ENCODE measurements at regions not wholly inside any gene's neighbourhood (a gene's known extent, or its start where the extent isn't known, plus 50 kb on each side); places are given as distances from the start of the nearest gene placed in this dataset.

- WGBS (ENCODE audit: insufficient coverage, insufficient replicate concordance, low lambda C conversion rate, missing lambda C conversion rate) = 46% methylated on average over 3 of the region's 3 CpGs
- no peak for TF ChIP-seq ETV6 (conservative IDR thresholded peaks at IDR 0.05 in 1 of 2, IDR thresholded peaks at IDR 0.05 in 1 of 2; ENCODE audit: borderline replicate concordance in 1 of 2, low read depth in 1 of 2)
- no peak for TF ChIP-seq PAX5 (IDR thresholded peaks at IDR 0.05; ENCODE audit: borderline replicate concordance, low read depth, low read length)
- no peak for TF ChIP-seq SUPT20H (IDR thresholded peaks at IDR 0.05; ENCODE audit: borderline replicate concordance, control insufficient read depth, low read depth, low read length)
- 0 out of 2 replicates have a peak, but pooled peaks have one; percentile 27 for TF ChIP-seq FOXK2 (IDR thresholded peaks at IDR 0.05)
- no peak for TF ChIP-seq STAT1 (conservative IDR thresholded peaks at IDR 0.05)
- TF ChIP-seq BACH1 (IDR thresholded peaks at IDR 0.05; ENCODE audit: borderline replicate concordance) = no peak
- TF ChIP-seq CHD2 (IDR thresholded peaks at IDR 0.05; ENCODE audit: borderline replicate concordance, low read depth, low read length) = no peak
- TF ChIP-seq HCFC1 (IDR thresholded peaks at IDR 0.05; ENCODE audit: low read length) = no peak
- TF ChIP-seq CUX1 (IDR thresholded peaks at IDR 0.05; ENCODE audit: insufficient replicate concordance, low read depth, low read length) = no peak
- no peak for TF ChIP-seq IRF5 (IDR thresholded peaks at IDR 0.05; ENCODE audit: borderline replicate concordance)
- TF ChIP-seq WRNIP1 (IDR thresholded peaks at IDR 0.05; ENCODE audit: borderline replicate concordance, low read depth, low read length) = no peak
- TF ChIP-seq MEF2A (IDR thresholded peaks at IDR 0.05; ENCODE audit: insufficient read depth, low read depth, low read length) = no peak
- peak; percentile 85 for TF ChIP-seq NR2F1 (conservative IDR thresholded peaks at IDR 0.05)
- no peak for TF ChIP-seq RCOR1 (conservative IDR thresholded peaks at IDR 0.05; ENCODE audit: low read depth, low read length)
- no peak; the same call in 1 of the 2 replicates for TF ChIP-seq USF2 (IDR thresholded peaks at IDR 0.05; ENCODE audit: borderline replicate concordance, low read depth, low read length)
- no peak for TF ChIP-seq ZNF622 (IDR thresholded peaks at IDR 0.05)
- TF ChIP-seq ELK1 (IDR thresholded peaks at IDR 0.05; ENCODE audit: low read depth, low read length) = no peak
Measured at GRCh38 chr5:116848954-116849581, 274.4 kb upstream of the SEMA6A start.

More at GRCh38 chr5:116848954-116849581, 274.4 kb upstream of the SEMA6A start:
- H4K20me1 ChIP-seq (ENCODE audit: control insufficient read depth, insufficient read depth) = no peaks in the 10 kb centered on the region
- POLR2A ChIA-PET = no interaction called here
- SMC1A ChIA-PET (ENCODE audit: uncharacterized antibody, unreplicated experiment) = no interaction called here
- no peaks in the 10 kb centered on the region for H3K36me3 ChIP-seq (ENCODE audit: control insufficient read depth in 2 of 2, insufficient read depth in 2 of 2, low read length in 1 of 2)
- H3K9me3 ChIP-seq (replicated peaks; ENCODE audit: control insufficient read depth, insufficient read depth, low read length) = no peaks in the 10 kb centered on the region
- no peak overlapping the region for H3K9ac ChIP-seq (ENCODE audit: control insufficient read depth, insufficient read depth, low read length)
- H3K79me2 ChIP-seq (ENCODE audit: control insufficient read depth, insufficient read depth, low read length) = no peaks in the 10 kb centered on the region
- H3K4me1 ChIP-seq (ENCODE audit: control insufficient read depth, insufficient read depth, low read length) = no peaks in the 10 kb centered on the region
- H3K27me3 ChIP-seq (replicated peaks in 1 of 2; ENCODE audit: control insufficient read depth in 2 of 2, insufficient read depth in 2 of 2, low read length in 1 of 2) = no peaks in the 10 kb centered on the region
- H3K27ac ChIP-seq (ENCODE audit: control insufficient read depth, insufficient read depth) = no peak overlapping the region
- CTCF ChIA-PET = no interaction called here
- intact Hi-C loops (cut with micrococcal nuclease; ENCODE audit: unreplicated experiment) = no loop called here
- ATAC-seq = peak; percentile 47; the same call in 2 of the 3 replicates
- H3K4me3 ChIP-seq = no peak overlapping the region
- in situ Hi-C loops (cut with MboI) = no loop called here
- H2AFZ ChIP-seq (ENCODE audit: control insufficient read depth, low read depth, low read length) = no peak overlapping the region
- FAIRE-seq = no peak
- no peak for DNase-seq (ENCODE audit: low read depth, low spot score)
- BruUV-seq (replicated peaks) = no TSS peak
- H3K4me2 ChIP-seq (ENCODE audit: control insufficient read depth, insufficient read depth) = no peak overlapping the region
- RAD21 ChIA-PET (ENCODE audit: unreplicated experiment) = no interaction called here

Measured in GM12878 (cell line).